SK-N-MC (cell line): ENCODE measurements at regions not wholly inside any gene's neighbourhood (a gene's known extent, or its start where the extent isn't known, plus 50 kb on each side); places are given as distances from the start of the nearest gene placed in this dataset.

Source experiments
- EZH2 ChIP-seq: fragments of 200-600 bp; sonication (generic); IDR thresholded peaks from one replicate; pipeline ENCODE4 v1.6.1; 2017; ENCODE audit warnings: antibody characterized with exemption
- FOXP2 ChIP-seq: optimal IDR thresholded peaks from 2 replicates; pipeline ENCODE3; 2011; ENCODE audit warnings: mild to moderate bottlenecking, moderate library complexity; ENCODE audit not compliant: insufficient read depth; ENCODE audit errors: extremely low read length, control extremely low read depth
- POLR2AphosphoS5 ChIP-seq: IDR thresholded peaks from 2 replicates; pipeline ENCODE4 v1.6.1; 2012; ENCODE audit warnings: mild to moderate bottlenecking, low read depth, low read length, borderline replicate concordance

DNA sequence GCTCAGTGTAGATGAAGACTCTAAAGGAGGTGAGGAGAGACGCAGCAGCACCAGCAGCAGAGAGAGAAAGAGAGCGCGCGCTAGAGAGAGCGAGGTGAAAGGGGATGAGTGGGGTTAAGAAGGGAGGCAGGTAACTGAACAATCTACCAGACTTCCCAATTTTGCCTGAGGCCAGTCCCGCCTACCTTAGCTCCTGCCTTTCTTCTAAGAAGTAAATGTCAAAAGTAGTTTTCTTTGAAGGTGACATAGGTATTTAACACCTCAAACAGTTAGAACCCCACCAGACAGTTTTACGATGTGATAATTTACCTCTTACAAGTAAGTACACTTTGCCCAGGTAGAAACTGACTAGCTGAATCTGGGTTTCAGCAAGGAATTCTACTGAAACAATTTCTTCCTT, 132.0 kb upstream of the EEF1E1 start:
- TF ChIP-seq POLR2AphosphoS5 (no peak), EZH2 (no peak), FOXP2 (no peak)
